Fibroblast of peridontal ligament (primary cell): ENCODE measurements at regions not wholly inside any gene's neighbourhood (a gene's known extent, or its start where the extent isn't known, plus 50 kb on each side); places are given as distances from the start of the nearest gene placed in this dataset.
A peak's percentile ranks its signal among the peaks of the same experiment; 100 is the strongest.
"Not testable (repeated sequence)": the region's sequence is repeated elsewhere in the genome, so short reads cannot be mapped to it uniquely, and the experiment has no call there.

ENCODE experiments used
- DNase-seq: peaks from one replicate; pipeline ENCODE4 v3.0.0-alpha.2; 2010; ENCODE audit errors: extremely low read depth

DNA sequence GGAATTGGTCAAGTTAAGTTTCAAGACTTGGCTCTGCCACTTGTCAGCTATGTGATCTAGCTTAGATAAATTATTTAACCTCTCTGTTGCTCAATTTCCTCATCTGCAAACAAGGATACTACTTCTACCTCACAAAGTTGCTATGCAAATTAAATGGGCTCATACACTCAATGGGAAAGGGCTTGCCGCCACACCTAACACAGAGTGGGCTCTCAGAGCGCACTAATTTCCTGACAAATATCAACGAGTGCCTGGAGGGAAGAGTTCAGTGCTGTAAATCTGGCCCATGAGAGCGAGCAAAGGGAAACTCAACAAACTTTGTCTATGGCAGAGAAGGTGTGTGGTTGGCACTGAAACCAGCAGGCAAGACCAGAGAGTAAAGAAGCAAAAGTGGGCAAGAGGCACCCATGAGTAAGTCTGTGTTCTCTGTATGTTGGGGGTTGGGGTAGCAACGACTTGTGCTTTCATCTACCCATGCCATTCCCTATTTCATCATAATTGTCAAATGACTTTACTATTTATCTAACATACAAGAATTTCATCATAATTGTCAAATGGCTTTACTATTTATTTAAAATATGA is 60.7 kb upstream of the PHF21A start:
- DNase-seq, result no peak

DNA sequence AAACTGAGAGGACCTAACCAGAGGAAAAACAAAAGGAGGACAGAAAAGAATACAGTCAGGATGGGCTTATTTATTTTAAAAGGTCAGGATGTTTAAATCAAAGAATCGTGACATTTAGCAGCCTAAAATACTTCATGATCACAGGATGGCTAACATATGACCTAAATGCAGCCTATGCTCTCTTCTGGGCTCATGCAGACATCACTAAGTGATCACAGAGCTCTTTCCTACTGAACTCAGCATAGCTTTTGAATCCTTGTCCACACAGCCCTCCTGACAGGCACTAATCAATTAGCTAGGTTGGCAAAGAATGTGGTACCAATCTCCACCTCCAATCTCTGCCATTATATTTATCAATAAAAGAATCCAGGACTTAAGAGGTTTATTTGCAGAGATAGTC is 60.1 kb upstream of the PHF21A start:
- no peak for DNase-seq

- peak; percentile 11 for DNase-seq
These were observed 59.5 kb upstream of the PHF21A start for GRCh38 chr11:46180736-46181135.

GRCh38 chr11:46178513-46178912 is 57.3 kb upstream of the PHF21A start:
- no peak for DNase-seq

GRCh38 chr11:46176421-46176820 is 55.2 kb upstream of the PHF21A start:
- DNase-seq, result no peak

DNA sequence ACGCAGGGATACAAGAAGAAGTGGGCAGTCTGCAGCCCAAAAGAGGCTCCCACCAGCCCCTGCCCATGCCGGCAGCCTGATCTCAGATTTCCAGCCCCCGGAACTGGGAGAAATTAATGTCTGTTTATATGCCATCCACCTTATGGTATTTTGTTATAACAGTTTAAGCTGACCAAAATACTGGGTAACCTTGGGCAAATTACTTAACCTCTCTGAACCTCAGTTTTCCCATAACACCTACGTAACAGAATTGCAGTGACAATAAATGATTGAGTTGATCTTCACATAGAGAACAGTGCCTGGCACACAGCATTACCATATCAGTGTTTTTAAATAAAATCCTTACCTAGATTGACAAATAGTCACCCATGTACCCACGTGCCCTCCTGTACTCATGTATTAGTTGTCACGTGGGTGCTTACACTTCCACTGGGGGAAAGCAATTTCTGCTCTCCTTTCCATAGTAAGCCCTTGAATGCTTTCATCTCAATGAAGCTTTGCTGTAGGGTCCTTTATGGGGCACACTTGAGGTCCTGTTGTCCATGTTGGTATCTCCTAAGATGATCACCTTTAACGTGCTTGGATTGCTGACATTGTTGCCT is 54.2 kb upstream of the PHF21A start:
- DNase-seq, result no peak

DNA sequence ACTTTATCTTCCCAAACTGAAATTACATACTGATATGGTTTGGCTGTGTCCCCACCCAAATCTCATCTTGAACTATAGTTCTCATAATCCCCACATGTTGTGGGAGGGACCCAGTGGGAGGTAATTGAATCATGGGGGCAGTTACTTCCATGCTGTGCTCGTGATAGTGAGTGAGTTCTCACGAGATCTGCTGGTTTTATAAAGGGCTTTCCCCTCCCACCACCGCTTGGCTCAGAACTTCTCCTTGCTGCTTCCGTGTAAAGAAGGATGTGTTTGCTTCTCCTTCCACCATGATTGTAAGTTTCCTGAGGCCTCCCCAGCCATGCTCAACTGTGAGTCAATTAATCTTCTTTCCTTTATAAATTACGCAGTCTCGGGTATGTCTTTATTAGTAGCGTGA is 50.4 kb upstream of the PHF21A start:
- not testable (repeated sequence) for DNase-seq
